CD4-positive, CD25-positive, alpha-beta regulatory T cell (primary cell): ENCODE measurements at regions not wholly inside any gene's neighbourhood (a gene's known extent, or its start where the extent isn't known, plus 50 kb on each side); places are given as distances from the start of the nearest gene placed in this dataset.
"Not testable (repeated sequence)": the region's sequence is repeated elsewhere in the genome, so short reads cannot be mapped to it uniquely, and the experiment has no call there.

Experiments used
- ATAC-seq, 2 donors: fragments of 150-1000 bp; cut with Tn5 transposase; one replicate each; pipeline ENCODE4 v1.10.0; 2021; ENCODE audit warnings: low read depth in 2 of 2, moderate number of reproducible peaks in 2 of 2, moderate library complexity in 1 of 2
- DNase-seq, 3 donors: peaks; one replicate each; pipeline versions ENCODE4 v3.0.0 to v3.0.0-alpha.2; 2012 to 2022; ENCODE audit warnings: mixed read lengths in 1 of 3
- H3K27ac ChIP-seq: one replicate; pipeline ENCODE4 v1.7.0; 2013; ENCODE audit warnings: mild to moderate bottlenecking, low read length; ENCODE audit not compliant: insufficient read depth, poor library complexity, severe bottlenecking
- H3K27me3 ChIP-seq: one replicate; pipeline ENCODE4 v1.7.0; 2013; ENCODE audit warnings: low read length; ENCODE audit not compliant: control insufficient read depth, insufficient read depth
- H3K36me3 ChIP-seq: one replicate; pipeline ENCODE4 v1.7.0; 2013; ENCODE audit warnings: mild to moderate bottlenecking, low read length, moderate library complexity; ENCODE audit not compliant: control insufficient read depth, insufficient read depth
- H3K4me1 ChIP-seq: 2 replicates; pipeline ENCODE4 v1.7.0; 2013; ENCODE audit warnings: mild to moderate bottlenecking, low read length; ENCODE audit not compliant: insufficient read depth, control insufficient read depth, poor library complexity, severe bottlenecking
- H3K4me3 ChIP-seq: one replicate; pipeline ENCODE4 v1.7.0; 2013; ENCODE audit warnings: low read depth, mild to moderate bottlenecking, low read length, moderate library complexity
- H3K9me3 ChIP-seq, 2 experiments: 1 replicate in 1 of 2; 2 replicates in 1 of 2; pipeline ENCODE4 v1.7.0; 2013; ENCODE audit warnings: low read length in 2 of 2, mild to moderate bottlenecking in 1 of 2, moderate library complexity in 1 of 2; ENCODE audit not compliant: control insufficient read depth in 2 of 2
- H3K27ac Mint-ChIP-seq, 3 donors: one replicate each; pipeline ENCODE4 v1.8.0; 2020 to 2022; ENCODE audit warnings: mild to moderate bottlenecking in 3 of 3, mixed read lengths in 3 of 3, moderate library complexity in 2 of 3
- H3K27me3 Mint-ChIP-seq: one replicate; pipeline ENCODE4 v1.8.0; 2022; ENCODE audit warnings: mild to moderate bottlenecking, mixed read lengths
- H3K36me3 Mint-ChIP-seq: one replicate; pipeline ENCODE4 v1.8.0; 2020; ENCODE audit warnings: mixed read lengths
- H3K4me1 Mint-ChIP-seq, 4 donors: one replicate each; pipeline ENCODE4 v1.8.0; 2020 to 2022; ENCODE audit warnings: mixed read lengths in 4 of 4, mild to moderate bottlenecking in 1 of 4
- H3K4me3 Mint-ChIP-seq, 4 donors: one replicate each; pipeline ENCODE4 v1.8.0; 2020 to 2022; ENCODE audit warnings: mild to moderate bottlenecking in 4 of 4, mixed read lengths in 4 of 4, moderate library complexity in 3 of 4
- H3K9me3 Mint-ChIP-seq, 7 donors: one replicate each; pipeline ENCODE4 v1.8.0; 2020 to 2022; ENCODE audit warnings: mixed read lengths in 7 of 7, mild to moderate bottlenecking in 3 of 7, moderate library complexity in 2 of 7

GRCh38 chr2:239641904-239642303 is 241.1 kb upstream of the HDAC4 start:
- not testable (repeated sequence) for H3K9me3 ChIP-seq, H3K4me3 Mint-ChIP-seq, H3K36me3 ChIP-seq, H3K4me1 ChIP-seq, H3K9me3 Mint-ChIP-seq, H3K27me3 ChIP-seq, H3K4me1 Mint-ChIP-seq, H3K4me3 ChIP-seq, H3K27ac ChIP-seq, DNase-seq, H3K27me3 Mint-ChIP-seq, H3K27ac Mint-ChIP-seq, H3K36me3 Mint-ChIP-seq, ATAC-seq

GRCh38 chr2:239640676-239641578 is 240.1 kb upstream of the HDAC4 start:
- Mint-ChIP-seq H3K36me3 (no peaks in the 10 kb centered on the region), H3K27me3 (peaks cover 7% of the 10 kb centered on the region), H3K27ac (no peak overlapping the region), H3K9me3 (peaks cover 0 to 8% (median 2%) of the 10 kb centered on the region in 7 donors), H3K4me1 (peaks cover 0 to 5% (median 0%) of the 10 kb centered on the region in 4 donors), H3K4me3 (no peak overlapping the region)
- H3K9me3 ChIP-seq = no peaks in the 10 kb centered on the region
- DNase-seq (no peak), ATAC-seq (no peak)
- no peak overlapping the region for H3K27ac ChIP-seq
- H3K27me3 ChIP-seq = no peaks in the 10 kb centered on the region
- no peaks in the 10 kb centered on the region for H3K36me3 ChIP-seq
- no peak overlapping the region for H3K4me3 ChIP-seq
- H3K4me1 ChIP-seq = no peaks in the 10 kb centered on the region

GRCh38 chr2:239640210-239640609 is 239.4 kb upstream of the HDAC4 start:
- Histone ChIP-seq H3K36me3 (no peaks in the 10 kb centered on the region), H3K4me3 (no peak overlapping the region), H3K9me3 (no peaks in the 10 kb centered on the region), H3K4me1 (no peaks in the 10 kb centered on the region), H3K27me3 (no peaks in the 10 kb centered on the region), H3K27ac (no peak overlapping the region)
- Mint-ChIP-seq H3K27ac (no peak overlapping the region), H3K4me3 (no peak overlapping the region), H3K36me3 (no peaks in the 10 kb centered on the region), H3K9me3 (peaks cover 0 to 8% (median 2%) of the 10 kb centered on the region in 7 donors), H3K27me3 (peaks cover 7% of the 10 kb centered on the region), H3K4me1 (peaks cover 0 to 5% (median 0%) of the 10 kb centered on the region in 4 donors)
- ATAC-seq (no peak), DNase-seq (no peak)

GRCh38 chr2:239639421-239640185 is 238.8 kb upstream of the HDAC4 start:
- Mint-ChIP-seq H3K27me3 (peaks cover 7% of the 10 kb centered on the region), H3K4me3 (no peak overlapping the region), H3K9me3 (peaks cover 0 to 8% (median 0%) of the 10 kb centered on the region in 7 donors), H3K36me3 (no peaks in the 10 kb centered on the region), H3K27ac (no peak overlapping the region), H3K4me1 (no peaks in the 10 kb centered on the region)
- ATAC-seq (no peak), DNase-seq (no peak)
- H3K4me3 ChIP-seq = no peak overlapping the region
- H3K4me1 ChIP-seq = no peaks in the 10 kb centered on the region
- no peaks in the 10 kb centered on the region for H3K27me3 ChIP-seq
- no peak overlapping the region for H3K27ac ChIP-seq
- H3K9me3 ChIP-seq = no peaks in the 10 kb centered on the region
- no peaks in the 10 kb centered on the region for H3K36me3 ChIP-seq

GRCh38 chr2:239638376-239638775 is 237.6 kb upstream of the HDAC4 start:
- no peak overlapping the region for H3K27ac Mint-ChIP-seq
- Histone ChIP-seq H3K36me3 (no peaks in the 10 kb centered on the region), H3K27ac (no peak overlapping the region), H3K9me3 (no peaks in the 10 kb centered on the region), H3K27me3 (no peaks in the 10 kb centered on the region), H3K4me1 (no peaks in the 10 kb centered on the region), H3K4me3 (no peak overlapping the region)
- H3K9me3 Mint-ChIP-seq = peaks cover 0 to 8% (median 0%) of the 10 kb centered on the region in 7 donors
- DNase-seq (no peak), ATAC-seq (no peak)
- H3K4me1 Mint-ChIP-seq = no peaks in the 10 kb centered on the region
- H3K36me3 Mint-ChIP-seq = no peaks in the 10 kb centered on the region
- H3K4me3 Mint-ChIP-seq = no peak overlapping the region
- H3K27me3 Mint-ChIP-seq = peaks cover 14% of the 10 kb centered on the region

GRCh38 chr2:239636808-239637207 is 236.0 kb upstream of the HDAC4 start:
- Mint-ChIP-seq H3K36me3 (no peaks in the 10 kb centered on the region), H3K9me3 (peaks cover 0 to 8% (median 0%) of the 10 kb centered on the region in 7 donors), H3K27me3 (peaks cover 14% of the 10 kb centered on the region), H3K4me3 (no peak overlapping the region), H3K4me1 (no peaks in the 10 kb centered on the region), H3K27ac (peak overlapping the region in 1 of 3 donors; percentile 75)
- no peaks in the 10 kb centered on the region for H3K4me1 ChIP-seq
- no peaks in the 10 kb centered on the region for H3K9me3 ChIP-seq
- H3K27me3 ChIP-seq = no peaks in the 10 kb centered on the region
- H3K27ac ChIP-seq = no peak overlapping the region
- DNase-seq (no peak), ATAC-seq (no peak)
- no peaks in the 10 kb centered on the region for H3K36me3 ChIP-seq
- H3K4me3 ChIP-seq = no peak overlapping the region

- Histone ChIP-seq H3K4me3 (no peak overlapping the region), H3K4me1 (no peaks in the 10 kb centered on the region), H3K27me3 (no peaks in the 10 kb centered on the region), H3K36me3 (no peaks in the 10 kb centered on the region), H3K9me3 (no peaks in the 10 kb centered on the region), H3K27ac (no peak overlapping the region)
- Mint-ChIP-seq H3K9me3 (peaks cover 0 to 8% (median 0%) of the 10 kb centered on the region in 7 donors), H3K4me3 (no peak overlapping the region), H3K27ac (no peak overlapping the region), H3K36me3 (no peaks in the 10 kb centered on the region), H3K27me3 (peaks cover 20% of the 10 kb centered on the region), H3K4me1 (no peaks in the 10 kb centered on the region)
- ATAC-seq (no peak), DNase-seq (no peak)
Observed at GRCh38 chr2:239634769-239635168, 233.9 kb upstream of the HDAC4 start.
